ENCODE measurements at regions not wholly inside any gene's neighbourhood (a gene's known extent, or its start where the extent isn't known, plus 50 kb on each side); places are given as distances from the start of the nearest gene placed in this dataset.

DNA sequence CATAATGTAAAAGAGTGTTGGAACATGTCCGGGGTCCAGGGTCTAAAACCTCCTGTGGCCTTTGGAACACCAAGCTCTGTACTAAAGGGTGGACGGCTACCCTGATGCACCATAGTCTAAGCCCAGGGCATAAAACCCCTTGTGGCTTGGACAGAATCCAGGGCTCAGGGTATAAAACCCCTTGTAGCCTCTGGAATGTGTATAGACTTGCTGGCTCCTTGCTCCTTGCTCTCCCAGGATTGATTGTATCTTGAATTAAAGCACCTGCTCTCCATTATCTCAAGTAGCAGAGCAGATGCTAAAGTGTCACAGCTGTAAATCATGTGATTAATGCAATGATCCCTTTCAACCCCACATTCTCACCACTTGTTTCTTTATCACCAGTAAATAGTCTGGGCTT lies 556.5 kb downstream of the LRFN5 start:
- Histone ChIP-seq H3K27me3 (replicated peaks; ENCODE audit: insufficient read depth, low read depth, low read length, poor library complexity) (no peaks in the 10 kb centered on the region), H3K9me3 (ENCODE audit: low read depth, low read length, poor library complexity, severe bottlenecking) (no peaks in the 10 kb centered on the region), H3K4me1 (ENCODE audit: insufficient read depth, low read length, poor library complexity, severe bottlenecking) (no peaks in the 10 kb centered on the region), H3K36me3 (ENCODE audit: insufficient read depth, low read length, poor library complexity, severe bottlenecking) (no peaks in the 10 kb centered on the region), H3K4me3 (ENCODE audit: low read depth, low read length, poor library complexity, severe bottlenecking) (no peak overlapping the region), H3K27ac (ENCODE audit: low read depth, low read length, poor library complexity, severe bottlenecking) (no peak overlapping the region)
- intact Hi-C loops (cut with micrococcal nuclease; ENCODE audit: unreplicated experiment), result no loop called here
- TF ChIP-seq, protein P1, sequence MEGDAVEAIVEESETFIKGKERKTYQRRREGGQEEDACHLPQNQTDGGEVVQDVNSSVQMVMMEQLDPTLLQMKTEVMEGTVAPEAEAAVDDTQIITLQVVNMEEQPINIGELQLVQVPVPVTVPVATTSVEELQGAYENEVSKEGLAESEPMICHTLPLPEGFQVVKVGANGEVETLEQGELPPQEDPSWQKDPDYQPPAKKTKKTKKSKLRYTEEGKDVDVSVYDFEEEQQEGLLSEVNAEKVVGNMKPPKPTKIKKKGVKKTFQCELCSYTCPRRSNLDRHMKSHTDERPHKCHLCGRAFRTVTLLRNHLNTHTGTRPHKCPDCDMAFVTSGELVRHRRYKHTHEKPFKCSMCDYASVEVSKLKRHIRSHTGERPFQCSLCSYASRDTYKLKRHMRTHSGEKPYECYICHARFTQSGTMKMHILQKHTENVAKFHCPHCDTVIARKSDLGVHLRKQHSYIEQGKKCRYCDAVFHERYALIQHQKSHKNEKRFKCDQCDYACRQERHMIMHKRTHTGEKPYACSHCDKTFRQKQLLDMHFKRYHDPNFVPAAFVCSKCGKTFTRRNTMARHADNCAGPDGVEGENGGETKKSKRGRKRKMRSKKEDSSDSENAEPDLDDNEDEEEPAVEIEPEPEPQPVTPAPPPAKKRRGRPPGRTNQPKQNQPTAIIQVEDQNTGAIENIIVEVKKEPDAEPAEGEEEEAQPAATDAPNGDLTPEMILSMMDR (conservative IDR thresholded peaks at IDR 0.05; ENCODE audit: low read depth, low read length), result no peak
- no peak for TF ChIP-seq EZH2 (IDR thresholded peaks at IDR 0.05; ENCODE audit: borderline replicate concordance, low read depth, low read length, poor library complexity, severe bottlenecking)
- BruUV-seq (replicated peaks), result no TSS peak
- DNase-seq (ENCODE audit: low spot score), result no peak
- POLR2A ChIA-PET (ENCODE audit: low non-redundant PET), result no interaction called here
- CTCF ChIA-PET, result no interaction called here

DNA sequence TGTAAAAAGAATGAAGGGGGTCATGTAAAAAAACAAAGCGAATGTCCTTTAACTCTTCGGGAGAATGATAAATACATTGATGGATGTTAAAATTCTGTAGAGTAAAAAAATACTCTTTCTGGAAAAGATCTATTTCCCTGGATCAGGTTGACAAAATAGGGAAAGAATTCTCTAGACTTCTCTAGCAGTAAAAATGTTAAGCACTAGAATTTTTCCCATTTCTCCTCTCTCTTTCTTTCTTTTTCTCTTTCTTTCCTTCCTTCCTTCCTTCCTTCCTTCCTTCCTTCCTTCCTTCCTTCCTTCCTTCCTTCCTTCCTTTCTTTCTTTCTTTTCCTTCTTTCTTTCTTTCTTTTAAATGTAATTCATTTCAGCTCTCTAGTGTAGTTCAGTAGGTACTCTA lies 552.5 kb downstream of the LRFN5 start:
- TF ChIP-seq, protein P1 (conservative IDR thresholded peaks at IDR 0.05; ENCODE audit: low read depth, low read length), result no peak
- no peak for TF ChIP-seq EZH2 (IDR thresholded peaks at IDR 0.05; ENCODE audit: borderline replicate concordance, low read depth, low read length, poor library complexity, severe bottlenecking)
- intact Hi-C loops (cut with micrococcal nuclease; ENCODE audit: unreplicated experiment), result no loop called here
- no TSS peak for BruUV-seq (replicated peaks)

DNA sequence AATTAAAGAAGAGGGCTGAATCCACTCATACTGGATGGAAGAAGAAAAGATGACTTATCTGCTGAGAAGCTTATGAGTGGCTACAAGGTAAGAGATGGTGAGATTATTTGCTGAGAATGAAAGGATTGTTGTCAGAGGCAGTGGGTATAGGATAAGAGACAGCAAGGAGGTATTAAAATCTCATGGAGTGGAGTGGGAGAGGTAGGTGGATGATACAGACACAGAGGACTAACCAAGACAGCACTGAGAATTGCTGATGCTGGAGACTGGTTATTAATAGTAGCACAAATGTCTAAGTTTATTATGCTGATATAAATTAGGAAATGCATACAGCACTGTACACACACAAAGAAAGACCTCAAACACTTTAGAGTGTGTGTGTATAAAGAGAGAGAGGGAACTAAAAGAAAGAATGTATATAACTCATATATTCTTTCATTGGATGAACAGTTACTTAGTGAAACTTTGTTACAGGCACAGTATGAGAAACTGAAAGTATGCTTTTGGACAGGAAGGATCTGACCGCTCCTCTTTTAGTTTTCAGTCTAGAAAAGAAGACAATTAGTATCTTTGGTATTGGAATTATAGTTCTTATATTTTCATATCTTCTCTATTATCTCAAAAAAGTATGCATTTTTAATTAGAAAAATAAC lies 543.1 kb downstream of the LRFN5 start:
- ChIA-PET CTCF (no interaction called here), POLR2A (ENCODE audit: low non-redundant PET) (no interaction called here)
- Histone ChIP-seq H3K4me1 (ENCODE audit: insufficient read depth, low read length, poor library complexity, severe bottlenecking) (no peaks in the 10 kb centered on the region), H3K27me3 (replicated peaks; ENCODE audit: insufficient read depth, low read depth, low read length, poor library complexity) (no peaks in the 10 kb centered on the region), H3K4me3 (ENCODE audit: low read depth, low read length, poor library complexity, severe bottlenecking) (no peak overlapping the region), H3K27ac (ENCODE audit: low read depth, low read length, poor library complexity, severe bottlenecking) (no peak overlapping the region), H3K9me3 (ENCODE audit: low read depth, low read length, poor library complexity, severe bottlenecking) (no peaks in the 10 kb centered on the region), H3K36me3 (ENCODE audit: insufficient read depth, low read length, poor library complexity, severe bottlenecking) (no peaks in the 10 kb centered on the region)
- no peak for DNase-seq (ENCODE audit: low spot score)
- TF ChIP-seq, protein P1 (conservative IDR thresholded peaks at IDR 0.05; ENCODE audit: low read depth, low read length), result no peak
- TF ChIP-seq EZH2 (IDR thresholded peaks at IDR 0.05; ENCODE audit: borderline replicate concordance, low read depth, low read length, poor library complexity, severe bottlenecking), result no peak
- no TSS peak for BruUV-seq (replicated peaks)
- intact Hi-C loops (cut with micrococcal nuclease; ENCODE audit: unreplicated experiment), result no loop called here

More for the DNA sequence above, 552.5 kb downstream of the LRFN5 start:
- CTCF ChIA-PET, result no interaction called here
- Histone ChIP-seq H3K36me3 (ENCODE audit: insufficient read depth, low read length, poor library complexity, severe bottlenecking) (no peaks in the 10 kb centered on the region), H3K4me1 (ENCODE audit: insufficient read depth, low read length, poor library complexity, severe bottlenecking) (no peaks in the 10 kb centered on the region), H3K9me3 (ENCODE audit: low read depth, low read length, poor library complexity, severe bottlenecking) (no peaks in the 10 kb centered on the region), H3K4me3 (ENCODE audit: low read depth, low read length, poor library complexity, severe bottlenecking) (no peak overlapping the region), H3K27me3 (replicated peaks; ENCODE audit: insufficient read depth, low read depth, low read length, poor library complexity) (no peaks in the 10 kb centered on the region), H3K27ac (ENCODE audit: low read depth, low read length, poor library complexity, severe bottlenecking) (no peak overlapping the region)
- DNase-seq (ENCODE audit: low spot score), result no peak
- POLR2A ChIA-PET (ENCODE audit: low non-redundant PET), result no interaction called here
